Activated naive CD8-positive, alpha-beta T cell treated with anti-CD3 and anti-CD28 coated beads, Interleukin-2, amount 50 U/mL, for 16 hours (primary cell): ENCODE measurements at regions not wholly inside any gene's neighbourhood (a gene's known extent, or its start where the extent isn't known, plus 50 kb on each side); places are given as distances from the start of the nearest gene placed in this dataset.

Source experiments
- DNase-seq: peaks from one replicate; pipeline ENCODE4 v3.0.0-alpha.2; 2020; ENCODE audit warnings: low read depth, low spot score

DNA sequence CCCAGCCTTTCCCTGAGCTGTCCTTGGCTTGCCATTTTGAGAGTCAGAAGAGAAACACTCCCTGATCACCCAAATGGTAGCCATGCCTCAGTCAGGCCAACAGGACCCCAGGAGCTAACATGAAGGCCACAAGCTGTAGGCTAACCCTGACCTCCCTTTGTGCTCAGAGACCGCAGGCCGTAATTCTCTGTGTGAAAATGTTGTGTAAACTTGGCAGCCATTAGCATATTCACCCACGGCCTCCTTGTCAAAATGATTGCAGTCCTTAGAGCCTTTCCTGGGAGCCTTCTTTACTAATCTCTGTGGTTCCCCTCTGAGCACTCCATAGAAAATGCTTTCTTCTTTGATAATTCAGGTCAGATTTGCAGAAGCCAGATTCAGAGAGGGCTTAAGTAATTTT lies 418.9 kb downstream of the COG6 start:
- DNase-seq = no peak

DNA sequence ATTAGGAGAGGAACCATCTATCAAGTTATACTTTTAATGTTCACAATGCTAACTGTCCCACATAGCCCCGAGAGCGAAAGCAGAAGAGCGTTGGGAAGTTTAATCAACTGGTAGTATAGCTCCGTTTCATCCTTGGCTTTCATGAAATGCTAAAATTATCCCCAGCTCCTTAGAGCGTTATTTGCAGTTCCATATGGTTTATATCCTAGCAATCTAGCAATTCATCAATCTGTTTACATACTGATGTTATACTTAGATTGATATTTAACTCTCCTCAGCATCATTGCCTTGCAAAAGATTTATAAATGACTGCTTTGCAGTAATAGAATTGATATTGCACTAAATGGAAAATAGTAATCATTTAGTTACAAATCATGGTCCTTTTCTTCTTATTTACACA lies 419.8 kb downstream of the COG6 start:
- no peak for DNase-seq

GRCh38 chr13:40076765-40077362 lies 421.4 kb downstream of the COG6 start:
- DNase-seq = no peak

- DNase-seq = no peak
Measured at GRCh38 chr13:40077396-40078027, 422.1 kb downstream of the COG6 start.

GRCh38 chr13:40079721-40080120 lies 424.3 kb downstream of the COG6 start:
- DNase-seq = no peak

DNA sequence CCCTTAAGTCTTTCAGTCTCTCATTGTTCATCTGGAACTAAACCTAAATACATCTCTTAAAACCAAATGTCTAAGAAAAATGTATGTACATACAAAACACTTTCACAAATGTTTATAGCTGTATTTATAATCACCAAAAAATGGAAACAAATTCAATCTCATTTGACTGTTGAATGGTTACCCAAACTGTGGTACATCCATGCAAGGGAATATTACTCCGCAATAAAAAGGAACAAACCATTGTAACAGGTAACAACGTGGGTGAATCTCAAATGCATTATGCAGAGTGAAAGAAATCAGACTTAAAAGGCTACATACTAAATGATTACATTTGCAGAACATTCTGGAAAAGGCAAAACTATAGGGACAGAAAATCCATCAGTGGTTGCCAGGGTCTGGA lies 425.2 kb downstream of the COG6 start:
- no peak for DNase-seq

DNA sequence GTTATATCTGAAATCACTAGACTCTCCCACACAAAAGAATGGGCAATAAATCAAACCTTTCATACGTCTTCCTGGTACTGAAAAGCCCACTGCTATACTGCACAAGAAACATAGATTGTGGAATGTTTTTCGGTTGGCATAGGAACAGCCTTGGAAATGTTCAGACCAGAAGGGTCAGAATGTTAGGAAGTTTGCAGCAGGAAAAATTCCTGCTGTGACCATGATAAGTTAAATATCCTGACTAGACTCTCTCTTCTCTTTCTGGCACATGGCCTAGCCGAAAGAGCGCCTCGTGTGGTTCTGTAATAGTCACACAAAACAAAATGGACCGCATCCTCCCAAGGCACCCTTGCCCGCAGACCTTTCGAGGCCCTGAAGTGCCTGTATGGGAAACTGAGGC lies 427.2 kb downstream of the COG6 start:
- no peak for DNase-seq

DNA sequence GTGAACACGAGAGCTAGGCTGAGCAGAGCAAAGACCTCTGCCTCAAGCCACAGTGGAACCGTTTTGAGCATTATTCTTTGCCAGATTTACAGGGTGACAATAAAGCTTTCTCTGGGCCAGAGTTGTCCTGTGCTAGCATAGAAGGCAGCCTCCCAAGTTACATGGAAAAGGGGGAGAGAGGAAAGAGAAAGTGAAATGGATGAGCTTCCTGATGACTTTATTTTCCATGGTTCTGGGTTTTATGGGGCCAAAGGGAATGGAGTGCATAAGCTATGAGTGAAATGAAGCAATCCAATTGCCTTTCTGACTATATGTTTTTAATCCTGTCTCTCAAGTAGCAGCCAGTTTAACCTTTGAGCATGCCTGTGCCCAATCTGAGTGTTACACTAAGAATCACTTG lies 428.4 kb downstream of the COG6 start:
- DNase-seq = no peak

DNA sequence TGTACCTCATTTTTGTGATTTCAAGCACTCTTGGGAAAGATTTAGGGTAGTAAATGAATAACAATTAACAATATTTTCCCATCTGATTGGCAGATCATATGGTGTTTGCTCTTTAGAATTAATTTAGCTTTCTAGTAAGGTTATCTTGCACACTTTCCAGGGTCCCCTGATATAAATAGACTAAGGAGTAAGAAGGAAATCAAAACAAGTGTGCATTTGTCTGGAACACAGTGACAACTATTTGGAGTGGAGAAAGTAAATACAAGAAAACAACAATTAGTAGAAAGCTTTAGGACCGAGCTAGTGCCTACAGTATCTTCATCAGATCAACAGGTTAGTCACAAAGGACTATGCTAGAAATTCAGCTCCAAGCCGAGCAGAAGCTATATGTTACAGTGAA lies 429.5 kb downstream of the COG6 start:
- no peak for DNase-seq

DNA sequence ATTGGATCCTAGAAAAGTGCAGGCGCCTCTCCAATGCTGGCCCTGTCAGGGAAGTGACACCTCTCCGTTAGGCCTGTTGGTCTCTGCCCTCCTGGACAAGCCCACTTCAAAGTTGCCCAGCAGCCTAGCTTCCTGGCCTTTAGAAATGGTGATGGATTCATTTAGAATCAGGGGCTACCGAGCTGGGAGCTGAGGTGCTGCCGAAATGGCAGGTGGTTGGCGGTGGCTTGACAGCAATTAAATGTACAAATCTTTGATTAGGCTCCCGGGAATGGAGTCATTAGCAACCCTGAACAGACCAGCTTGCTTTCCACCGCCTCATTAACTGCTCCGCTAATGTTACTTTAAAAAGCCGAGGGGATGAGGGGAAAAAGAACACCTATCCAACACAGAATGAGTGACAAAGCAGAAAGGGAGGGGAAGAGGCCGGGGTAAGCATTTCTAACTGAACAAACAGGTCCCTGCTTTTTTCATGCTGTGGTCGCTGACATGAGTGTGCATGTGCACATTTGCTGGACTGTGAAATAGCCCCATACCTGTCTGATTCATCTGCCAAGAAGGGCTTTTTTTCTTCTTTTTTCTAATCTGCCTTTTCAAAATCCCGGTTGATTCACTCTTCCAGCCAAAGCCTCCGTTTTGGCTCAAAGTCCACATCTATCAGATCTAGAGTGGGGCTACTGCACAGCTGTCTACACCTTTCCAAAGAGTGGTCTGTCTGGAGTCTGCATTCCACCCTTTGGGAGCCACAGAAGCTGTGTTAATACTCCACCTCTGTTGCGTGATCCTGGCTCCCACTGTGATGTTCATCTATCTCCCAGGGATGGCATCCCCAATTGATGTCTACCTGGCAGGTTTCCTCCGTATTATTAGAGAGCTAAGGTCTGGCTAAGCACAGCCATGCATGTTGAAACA lies 431.9 kb downstream of the COG6 start:
- DNase-seq = no peak

DNA sequence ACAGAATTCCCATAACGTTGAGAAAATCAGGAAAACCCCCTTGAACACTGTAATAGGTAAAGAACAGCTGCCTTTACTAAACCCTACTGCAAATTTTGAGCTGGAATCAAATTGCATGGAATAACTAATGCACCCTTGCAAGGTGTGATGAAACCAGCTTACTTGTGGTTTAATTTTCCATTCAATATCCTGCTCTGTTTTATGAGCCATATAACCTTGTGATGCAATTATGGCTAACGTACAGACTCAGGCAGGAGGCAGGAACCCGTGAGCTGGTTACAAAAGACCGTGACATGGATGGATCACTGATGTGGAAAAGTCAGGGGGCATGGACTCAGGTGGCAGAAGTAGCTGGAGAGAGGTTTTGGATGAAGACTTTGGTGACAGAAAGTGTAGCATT lies 438.6 kb downstream of the COG6 start:
- no peak for DNase-seq

DNA sequence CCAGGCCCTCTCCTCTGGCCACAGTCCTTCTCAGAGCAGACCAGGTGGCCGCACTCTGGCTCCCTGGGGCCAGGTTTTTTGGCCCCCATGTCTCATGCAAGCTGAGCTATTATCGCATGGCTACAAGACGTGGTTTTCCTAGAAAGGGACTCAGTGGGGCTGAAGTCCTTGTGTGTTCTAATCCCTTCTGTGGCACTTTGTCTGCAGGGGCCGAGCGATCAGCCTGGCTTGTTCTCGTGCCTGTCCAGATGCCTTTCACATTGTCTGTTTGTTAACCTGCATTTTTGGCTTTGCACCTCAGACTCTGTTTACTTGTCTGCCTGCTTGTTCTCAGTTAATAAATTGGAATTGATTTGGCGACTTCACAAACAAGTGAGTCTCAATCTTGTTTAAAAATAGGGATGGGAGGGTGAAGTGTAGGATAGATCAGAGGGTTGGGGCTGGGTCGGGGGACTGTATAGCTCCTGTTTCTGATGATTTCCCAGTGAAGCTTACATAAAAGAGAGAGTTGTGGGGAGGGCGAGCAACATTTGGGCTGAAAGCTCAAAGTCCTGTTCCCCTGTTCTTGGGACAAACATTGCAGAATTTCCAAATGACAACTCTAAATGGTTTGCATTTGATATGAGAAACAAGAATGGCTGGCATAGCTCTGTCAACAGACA lies 440.4 kb downstream of the COG6 start:
- no peak for DNase-seq

- DNase-seq = no peak
Measured at GRCh38 chr13:40096357-40096901, 441.0 kb downstream of the COG6 start.

DNA sequence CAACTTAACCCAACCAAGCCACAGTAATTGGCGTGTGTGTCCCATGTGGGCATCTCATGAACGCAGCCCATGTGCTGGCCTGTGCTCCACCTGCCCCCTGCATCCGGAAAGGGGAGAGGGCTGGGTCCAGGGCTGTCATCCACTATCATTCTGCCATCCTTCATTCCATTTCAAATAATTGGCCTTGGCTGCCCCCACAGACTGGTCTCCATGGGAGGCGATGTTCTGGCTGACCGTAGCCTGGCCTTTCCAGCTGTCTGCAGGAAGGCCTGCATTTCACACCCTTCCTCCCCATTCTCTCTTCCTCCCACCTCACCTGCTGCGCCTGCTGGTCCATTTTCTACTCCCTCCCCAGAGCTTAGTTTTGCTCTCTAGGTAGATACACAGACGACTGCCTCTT lies 442.8 kb downstream of the COG6 start:
- DNase-seq = no peak

GRCh38 chr13:40101708-40102359 lies 446.4 kb downstream of the COG6 start:
- no peak for DNase-seq

- DNase-seq = no peak
Measured at GRCh38 chr13:40102360-40102727, 446.9 kb downstream of the COG6 start.

DNA sequence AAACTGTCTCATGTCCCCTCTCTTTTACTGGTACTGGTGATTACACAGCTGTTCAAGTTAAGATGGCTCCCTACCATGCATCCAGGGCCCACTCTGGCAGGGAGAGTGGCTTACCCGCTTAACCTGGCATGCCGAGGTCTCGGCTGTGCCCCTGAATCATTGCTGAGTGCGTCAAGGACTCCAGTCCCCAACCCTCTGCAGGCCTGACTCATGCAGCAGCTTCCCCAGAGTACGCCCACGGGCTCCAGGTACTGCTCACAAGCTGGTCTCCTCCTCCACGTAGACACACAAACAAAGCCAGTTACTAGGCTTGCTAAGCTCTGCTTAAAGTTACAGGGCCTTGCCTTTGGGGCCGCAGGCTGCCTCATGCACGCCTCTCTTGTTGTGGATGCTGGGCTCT lies 447.4 kb downstream of the COG6 start:
- DNase-seq = peak; percentile 67

GRCh38 chr13:40103864-40104263 lies 448.4 kb downstream of the COG6 start:
- DNase-seq = no peak

DNA sequence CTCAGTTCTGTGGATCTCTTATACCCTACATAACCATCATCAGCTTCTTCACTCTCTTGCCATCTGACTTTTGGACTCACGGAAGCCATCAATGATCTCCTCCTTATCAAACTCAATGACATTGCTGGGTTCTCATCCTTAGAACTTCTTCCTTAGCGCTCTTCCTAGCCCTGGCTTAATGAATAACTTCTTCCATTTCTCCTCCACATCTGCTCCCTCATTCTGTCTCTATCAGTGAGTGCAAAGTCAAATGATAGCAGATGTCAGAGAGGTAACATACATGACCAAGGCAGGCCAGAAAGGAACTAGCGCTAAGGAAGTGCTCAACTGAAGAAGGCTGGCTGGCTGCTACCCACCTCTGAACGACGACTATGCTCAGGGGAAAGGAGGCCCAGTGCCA lies 449.8 kb downstream of the COG6 start:
- no peak for DNase-seq

DNA sequence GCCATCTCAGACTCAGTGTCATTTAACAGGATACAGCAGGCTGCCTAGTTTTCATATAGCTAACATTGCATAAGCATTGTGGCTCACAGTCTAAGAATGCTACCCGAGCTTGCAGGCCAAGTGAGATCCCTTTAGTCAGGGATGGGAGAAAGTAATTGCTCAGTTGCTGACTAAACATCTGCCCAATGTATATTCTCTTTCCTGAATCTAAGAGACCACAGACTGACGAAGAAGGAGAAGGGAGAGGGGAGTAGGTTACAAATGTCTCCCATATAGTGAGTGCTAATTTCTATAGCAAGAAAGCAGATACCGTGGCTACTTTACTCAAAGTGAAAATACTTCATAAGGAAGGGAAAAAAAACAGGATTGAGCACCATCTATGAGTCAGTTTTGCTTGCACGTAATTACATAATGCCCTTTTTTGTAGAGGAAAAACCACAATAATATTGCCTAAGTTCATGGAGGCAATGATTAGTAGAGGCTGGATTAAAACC lies 453.9 kb downstream of the COG6 start:
- DNase-seq = no peak

GRCh38 chr13:40113643-40114304 lies 458.3 kb downstream of the COG6 start:
- no peak for DNase-seq
